Body of pancreas (tissue), 4 donors: ENCODE measurements at regions not wholly inside any gene's neighbourhood (a gene's known extent, or its start where the extent isn't known, plus 50 kb on each side); places are given as distances from the start of the nearest gene placed in this dataset.

ENCODE experiments used
- POLR2A ChIP-seq, 3 donors: fragments of 450-650 bp; IDR thresholded peaks; one replicate each; pipeline ENCODE4 v1.6.1; 2016; ENCODE audit warnings: antibody characterized with exemption in 3 of 3, mild to moderate bottlenecking in 2 of 3
- TF ChIP-seq, protein P1 (sequence below), 7 experiments: fragments of 450-650 bp in 4 of 7; fragments of 200-600 bp in 3 of 7; sonication (generic) in 3 of 7; IDR thresholded peaks; one replicate each; pipeline ENCODE4 v1.5.1; 2016 to 2019; ENCODE audit warnings: antibody characterized with exemption in 7 of 7

DNA sequence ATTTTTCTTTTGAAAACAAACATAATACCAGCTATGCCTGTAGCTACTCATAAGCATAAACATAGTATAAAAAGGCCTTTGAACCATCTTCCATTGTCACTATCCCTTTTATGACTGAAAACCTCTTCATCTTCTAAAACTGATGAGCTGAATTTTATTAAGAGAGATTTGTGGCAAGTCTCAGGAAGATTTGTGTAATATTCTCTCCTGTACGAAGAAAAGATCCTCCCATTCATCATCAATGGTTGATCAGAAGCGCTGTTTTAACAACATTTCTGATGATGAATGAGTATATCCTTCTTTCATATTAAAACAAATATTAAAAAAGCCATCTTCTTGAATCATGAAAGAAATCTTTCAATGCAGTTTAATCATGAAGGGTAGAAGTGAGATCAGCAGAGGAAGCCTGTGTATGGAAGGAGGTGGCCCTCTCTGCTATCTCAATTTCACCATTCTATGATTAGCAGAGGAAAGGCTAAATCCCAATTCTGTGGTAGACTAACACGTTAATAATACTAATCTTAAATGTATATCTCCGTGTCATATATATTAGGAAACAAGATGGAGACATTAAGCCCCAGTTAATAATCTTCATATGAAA lies 430.2 kb downstream of the FRK start:
- TF ChIP-seq, protein P1, sequence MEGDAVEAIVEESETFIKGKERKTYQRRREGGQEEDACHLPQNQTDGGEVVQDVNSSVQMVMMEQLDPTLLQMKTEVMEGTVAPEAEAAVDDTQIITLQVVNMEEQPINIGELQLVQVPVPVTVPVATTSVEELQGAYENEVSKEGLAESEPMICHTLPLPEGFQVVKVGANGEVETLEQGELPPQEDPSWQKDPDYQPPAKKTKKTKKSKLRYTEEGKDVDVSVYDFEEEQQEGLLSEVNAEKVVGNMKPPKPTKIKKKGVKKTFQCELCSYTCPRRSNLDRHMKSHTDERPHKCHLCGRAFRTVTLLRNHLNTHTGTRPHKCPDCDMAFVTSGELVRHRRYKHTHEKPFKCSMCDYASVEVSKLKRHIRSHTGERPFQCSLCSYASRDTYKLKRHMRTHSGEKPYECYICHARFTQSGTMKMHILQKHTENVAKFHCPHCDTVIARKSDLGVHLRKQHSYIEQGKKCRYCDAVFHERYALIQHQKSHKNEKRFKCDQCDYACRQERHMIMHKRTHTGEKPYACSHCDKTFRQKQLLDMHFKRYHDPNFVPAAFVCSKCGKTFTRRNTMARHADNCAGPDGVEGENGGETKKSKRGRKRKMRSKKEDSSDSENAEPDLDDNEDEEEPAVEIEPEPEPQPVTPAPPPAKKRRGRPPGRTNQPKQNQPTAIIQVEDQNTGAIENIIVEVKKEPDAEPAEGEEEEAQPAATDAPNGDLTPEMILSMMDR (IDR thresholded peaks at IDR 0.05), result no peak
- no peak for TF ChIP-seq POLR2A (IDR thresholded peaks at IDR 0.05)
